Iris pigment epithelial cell (primary cell): ENCODE measurements at regions not wholly inside any gene's neighbourhood (a gene's known extent, or its start where the extent isn't known, plus 50 kb on each side); places are given as distances from the start of the nearest gene placed in this dataset.

Experiments used
- DNase-seq: peaks from one replicate; pipeline ENCODE4 v3.0.0-alpha.2; 2011; ENCODE audit warnings: low read depth

GRCh38 chrX:20863649-20864048 lies 510.6 kb upstream of the CNKSR2 start:
- no peak for DNase-seq

GRCh38 chrX:20861113-20861512 lies 513.1 kb upstream of the CNKSR2 start:
- DNase-seq: no peak

- no peak for DNase-seq
These were observed 516.5 kb upstream of the CNKSR2 start for GRCh38 chrX:20857746-20858145.

GRCh38 chrX:20838477-20838876 lies 535.7 kb upstream of the CNKSR2 start:
- no peak for DNase-seq

- DNase-seq: peak; percentile 38
These were observed 544.3 kb upstream of the CNKSR2 start for GRCh38 chrX:20829665-20830491.

GRCh38 chrX:20825984-20826383 lies 548.2 kb upstream of the CNKSR2 start:
- DNase-seq: no peak

GRCh38 chrX:20803971-20804370 lies 537.3 kb upstream of the RPS6KA3 start:
- no peak for DNase-seq

GRCh38 chrX:20802036-20802435 lies 535.3 kb upstream of the RPS6KA3 start:
- DNase-seq: no peak

- DNase-seq: no peak
These were observed 529.7 kb upstream of the RPS6KA3 start for GRCh38 chrX:20796450-20796849.

GRCh38 chrX:20789103-20789502 lies 522.4 kb upstream of the RPS6KA3 start:
- DNase-seq: no peak

GRCh38 chrX:20767346-20767745 lies 500.6 kb upstream of the RPS6KA3 start:
- DNase-seq: no peak

GRCh38 chrX:20756585-20756984 lies 489.9 kb upstream of the RPS6KA3 start:
- DNase-seq: no peak

GRCh38 chrX:20753076-20753475 lies 486.4 kb upstream of the RPS6KA3 start:
- no peak for DNase-seq

- no peak for DNase-seq
These were observed 480.0 kb upstream of the RPS6KA3 start for GRCh38 chrX:20746690-20747089.

- DNase-seq: no peak
These were observed 476.3 kb upstream of the RPS6KA3 start for GRCh38 chrX:20743046-20743445.

GRCh38 chrX:20742106-20742505 lies 475.4 kb upstream of the RPS6KA3 start:
- no peak for DNase-seq

- DNase-seq: no peak
These were observed 473.7 kb upstream of the RPS6KA3 start for GRCh38 chrX:20740443-20740842.

- DNase-seq: no peak
These were observed 472.5 kb upstream of the RPS6KA3 start for GRCh38 chrX:20739038-20739745.

- DNase-seq: no peak
These were observed 462.7 kb upstream of the RPS6KA3 start for GRCh38 chrX:20729416-20729815.

- DNase-seq: no peak
These were observed 460.7 kb upstream of the RPS6KA3 start for GRCh38 chrX:20727447-20727846.

- DNase-seq: no peak
These were observed 454.4 kb upstream of the RPS6KA3 start for GRCh38 chrX:20720954-20721626.

GRCh38 chrX:20718592-20719380 lies 452.1 kb upstream of the RPS6KA3 start:
- no peak for DNase-seq
